SK-N-MC (cell line): ENCODE measurements at regions not wholly inside any gene's neighbourhood (a gene's known extent, or its start where the extent isn't known, plus 50 kb on each side); places are given as distances from the start of the nearest gene placed in this dataset.

Experiments used
- EZH2 ChIP-seq: fragments of 200-600 bp; sonication (generic); IDR thresholded peaks from one replicate; pipeline ENCODE4 v1.6.1; 2017; ENCODE audit warnings: antibody characterized with exemption
- POLR2AphosphoS5 ChIP-seq: IDR thresholded peaks from 2 replicates; pipeline ENCODE4 v1.6.1; 2012; ENCODE audit warnings: mild to moderate bottlenecking, low read depth, low read length, borderline replicate concordance

DNA sequence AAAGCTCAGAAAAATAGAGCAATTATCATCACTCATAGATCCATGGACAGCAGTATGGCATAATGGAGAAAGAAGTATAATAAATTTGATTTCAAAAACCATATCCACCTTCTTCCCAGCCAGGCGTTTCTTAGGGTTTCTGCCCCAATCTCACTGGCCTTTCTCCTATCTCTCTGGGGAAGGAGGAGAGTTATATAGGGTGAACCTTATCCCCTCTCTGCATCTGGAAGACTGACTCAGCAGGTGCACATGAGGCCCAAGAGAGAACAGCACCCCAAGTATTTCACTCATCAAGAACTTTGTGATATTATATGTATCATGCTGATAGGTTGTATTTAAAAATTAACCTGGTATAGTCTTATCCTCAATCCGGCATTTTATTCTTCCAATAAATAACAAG lies 318.8 kb upstream of the RASGEF1B start:
- TF ChIP-seq EZH2 (no peak), POLR2AphosphoS5 (no peak)
